IgD-negative memory B cell (primary cell): ENCODE measurements at regions not wholly inside any gene's neighbourhood (a gene's known extent, or its start where the extent isn't known, plus 50 kb on each side); places are given as distances from the start of the nearest gene placed in this dataset.

ENCODE experiments used
- H3K27ac Mint-ChIP-seq, 3 donors: one replicate each; pipeline ENCODE4 v1.8.0; 2020 to 2022; ENCODE audit warnings: mild to moderate bottlenecking in 3 of 3, mixed read lengths in 3 of 3, moderate library complexity in 1 of 3
- H3K27me3 Mint-ChIP-seq: one replicate; pipeline ENCODE4 v1.8.0; 2021; ENCODE audit warnings: mixed read lengths
- H3K36me3 Mint-ChIP-seq: one replicate; pipeline ENCODE4 v1.8.0; 2020; ENCODE audit warnings: mild to moderate bottlenecking, mixed read lengths
- H3K4me1 Mint-ChIP-seq, 3 donors: one replicate each; pipeline ENCODE4 v1.8.0; 2020 to 2022; ENCODE audit warnings: mixed read lengths in 3 of 3, mild to moderate bottlenecking in 1 of 3
- H3K4me3 Mint-ChIP-seq, 4 donors: one replicate each; pipeline ENCODE4 v1.8.0; 2020 to 2022; ENCODE audit warnings: mild to moderate bottlenecking in 4 of 4, mixed read lengths in 4 of 4, moderate library complexity in 3 of 4
- H3K9me3 Mint-ChIP-seq, 3 donors: one replicate each; pipeline ENCODE4 v1.8.0; 2020 to 2021; ENCODE audit warnings: mixed read lengths in 3 of 3, mild to moderate bottlenecking in 1 of 3

- Mint-ChIP-seq H3K4me3 (no peak overlapping the region), H3K4me1 (peaks cover 0 to 2% (median 2%) of the 10 kb centered on the region in 3 donors), H3K36me3 (no peaks in the 10 kb centered on the region), H3K9me3 (no peaks in the 10 kb centered on the region), H3K27ac (peak overlapping the region in 1 of 3 donors; percentile 78), H3K27me3 (no peaks in the 10 kb centered on the region)
Measured at GRCh38 chr3:43884581-43884980, 193.8 kb downstream of the ABHD5 start.

- Mint-ChIP-seq H3K4me3 (no peak overlapping the region), H3K4me1 (peaks cover 0 to 2% (median 2%) of the 10 kb centered on the region in 3 donors), H3K36me3 (no peaks in the 10 kb centered on the region), H3K27ac (no peak overlapping the region), H3K9me3 (no peaks in the 10 kb centered on the region), H3K27me3 (no peaks in the 10 kb centered on the region)
Measured at GRCh38 chr3:43885908-43886618, 195.3 kb downstream of the ABHD5 start.

- peak overlapping the region in 2 of 3 donors; percentile 6 to 88 for H3K27ac Mint-ChIP-seq
Measured at GRCh38 chr3:43892061-43892460, 201.3 kb downstream of the ABHD5 start.

GRCh38 chr3:43892526-43892925 is 201.8 kb downstream of the ABHD5 start:
- H3K4me3 Mint-ChIP-seq, result peak overlapping the region; percentile 72 to 95 (median 90)
- H3K27ac Mint-ChIP-seq, result peak overlapping the region in 2 of 3 donors; percentile 6 to 88
- H3K9me3 Mint-ChIP-seq, result peaks cover 0 to 1% (median 0%) of the 10 kb centered on the region in 3 donors
- peaks cover 23 to 31% (median 28%) of the 10 kb centered on the region in 3 donors for H3K4me1 Mint-ChIP-seq
- no peaks in the 10 kb centered on the region for H3K36me3 Mint-ChIP-seq
- no peaks in the 10 kb centered on the region for H3K27me3 Mint-ChIP-seq

More at GRCh38 chr3:43892061-43892460, 201.3 kb downstream of the ABHD5 start:
- peaks cover 23 to 31% (median 28%) of the 10 kb centered on the region in 3 donors for H3K4me1 Mint-ChIP-seq
- H3K27me3 Mint-ChIP-seq, result no peaks in the 10 kb centered on the region
- peak overlapping the region; percentile 72 to 95 (median 90) for H3K4me3 Mint-ChIP-seq
- H3K9me3 Mint-ChIP-seq, result peaks cover 0 to 1% (median 0%) of the 10 kb centered on the region in 3 donors
- no peaks in the 10 kb centered on the region for H3K36me3 Mint-ChIP-seq

GRCh38 chr3:43893727-43894126 is 203.0 kb downstream of the ABHD5 start:
- Mint-ChIP-seq H3K4me3 (peak overlapping the region; percentile 87 to 95 (median 93)), H3K27me3 (no peaks in the 10 kb centered on the region), H3K9me3 (peaks cover 0 to 2% (median 1%) of the 10 kb centered on the region in 3 donors), H3K27ac (peak overlapping the region; percentile 12 to 59 (median 54)), H3K4me1 (peaks cover 23 to 31% (median 28%) of the 10 kb centered on the region in 3 donors), H3K36me3 (no peaks in the 10 kb centered on the region)

- Mint-ChIP-seq H3K36me3 (no peaks in the 10 kb centered on the region), H3K4me1 (peaks cover 21 to 31% (median 28%) of the 10 kb centered on the region in 3 donors), H3K4me3 (peak overlapping the region; percentile 87 to 95 (median 93)), H3K27ac (peak overlapping the region; percentile 54 to 89 (median 81)), H3K9me3 (peaks cover 0 to 2% (median 1%) of the 10 kb centered on the region in 3 donors), H3K27me3 (peaks cover 2% of the 10 kb centered on the region)
Measured at GRCh38 chr3:43894176-43895049, 203.7 kb downstream of the ABHD5 start.

GRCh38 chr3:43895573-43895972 is 204.8 kb downstream of the ABHD5 start:
- Mint-ChIP-seq H3K27me3 (peaks cover 3% of the 10 kb centered on the region), H3K36me3 (no peaks in the 10 kb centered on the region), H3K9me3 (peaks cover 0 to 2% (median 1%) of the 10 kb centered on the region in 3 donors), H3K4me3 (peak overlapping the region; percentile 24 to 95 (median 52)), H3K27ac (peak overlapping the region in 1 of 3 donors; percentile 31), H3K4me1 (peaks cover 21 to 31% (median 28%) of the 10 kb centered on the region in 3 donors)

GRCh38 chr3:43902415-43902814 is 211.7 kb downstream of the ABHD5 start:
- peaks cover 3% of the 10 kb centered on the region for H3K27me3 Mint-ChIP-seq
- no peak overlapping the region for H3K27ac Mint-ChIP-seq
- H3K9me3 Mint-ChIP-seq, result peaks cover 0 to 2% (median 0%) of the 10 kb centered on the region in 3 donors
- H3K36me3 Mint-ChIP-seq, result peaks cover 2% of the 10 kb centered on the region
- no peak overlapping the region for H3K4me3 Mint-ChIP-seq
- peaks cover 5 to 11% (median 9%) of the 10 kb centered on the region in 3 donors for H3K4me1 Mint-ChIP-seq

GRCh38 chr3:43905157-43905556 is 214.4 kb downstream of the ABHD5 start:
- Mint-ChIP-seq H3K27ac (no peak overlapping the region), H3K36me3 (peaks cover 2% of the 10 kb centered on the region)

GRCh38 chr3:43906849-43907507 is 216.2 kb downstream of the ABHD5 start:
- Mint-ChIP-seq H3K27me3 (peaks cover 1% of the 10 kb centered on the region), H3K9me3 (no peaks in the 10 kb centered on the region), H3K4me3 (peak overlapping the region in 2 of 4 donors; percentile 29 to 73), H3K36me3 (peaks cover 2% of the 10 kb centered on the region), H3K27ac (no peak overlapping the region), H3K4me1 (peaks cover 10 to 18% (median 15%) of the 10 kb centered on the region in 3 donors)

More at GRCh38 chr3:43905157-43905556, 214.4 kb downstream of the ABHD5 start:
- Mint-ChIP-seq H3K9me3 (no peaks in the 10 kb centered on the region), H3K4me1 (peaks cover 10 to 18% (median 15%) of the 10 kb centered on the region in 3 donors), H3K4me3 (no peak overlapping the region), H3K27me3 (peaks cover 1% of the 10 kb centered on the region)

- H3K4me3 Mint-ChIP-seq, result peak overlapping the region in 1 of 4 donors; percentile 29
- peaks cover 2% of the 10 kb centered on the region for H3K36me3 Mint-ChIP-seq
- H3K9me3 Mint-ChIP-seq, result no peaks in the 10 kb centered on the region
- H3K4me1 Mint-ChIP-seq, result peaks cover 10 to 18% (median 15%) of the 10 kb centered on the region in 3 donors
- H3K27me3 Mint-ChIP-seq, result peaks cover 1% of the 10 kb centered on the region
- H3K27ac Mint-ChIP-seq, result no peak overlapping the region
Measured at GRCh38 chr3:43907508-43907858, 216.7 kb downstream of the ABHD5 start.

GRCh38 chr3:43908456-43908855 is 217.7 kb downstream of the ABHD5 start:
- H3K27ac Mint-ChIP-seq, result no peak overlapping the region
- peaks cover 10 to 18% (median 15%) of the 10 kb centered on the region in 3 donors for H3K4me1 Mint-ChIP-seq
- H3K9me3 Mint-ChIP-seq, result no peaks in the 10 kb centered on the region
- H3K4me3 Mint-ChIP-seq, result no peak overlapping the region
- peaks cover 2% of the 10 kb centered on the region for H3K36me3 Mint-ChIP-seq
- H3K27me3 Mint-ChIP-seq, result peaks cover 1% of the 10 kb centered on the region

- H3K27ac Mint-ChIP-seq, result no peak overlapping the region
- H3K9me3 Mint-ChIP-seq, result peaks cover 0 to 3% (median 3%) of the 10 kb centered on the region in 3 donors
- H3K4me3 Mint-ChIP-seq, result no peak overlapping the region
- peaks cover 10 to 18% (median 15%) of the 10 kb centered on the region in 3 donors for H3K4me1 Mint-ChIP-seq
- peaks cover 1% of the 10 kb centered on the region for H3K27me3 Mint-ChIP-seq
- H3K36me3 Mint-ChIP-seq, result peaks cover 3% of the 10 kb centered on the region
Measured at GRCh38 chr3:43909149-43909548, 218.4 kb downstream of the ABHD5 start.

GRCh38 chr3:43910750-43911149 is 220.0 kb downstream of the ABHD5 start:
- Mint-ChIP-seq H3K4me3 (no peak overlapping the region), H3K36me3 (peaks cover 3% of the 10 kb centered on the region)

More at GRCh38 chr3:43910750-43911149, 220.0 kb downstream of the ABHD5 start:
- H3K27ac Mint-ChIP-seq, result no peak overlapping the region
- peaks cover 0 to 3% (median 3%) of the 10 kb centered on the region in 3 donors for H3K9me3 Mint-ChIP-seq
- peaks cover 3% of the 10 kb centered on the region for H3K27me3 Mint-ChIP-seq
- H3K4me1 Mint-ChIP-seq, result peaks cover 9 to 15% (median 14%) of the 10 kb centered on the region in 3 donors
